ENCODE measurements at regions not wholly inside any gene's neighbourhood (a gene's known extent, or its start where the extent isn't known, plus 50 kb on each side); places are given as distances from the start of the nearest gene placed in this dataset.

DNA sequence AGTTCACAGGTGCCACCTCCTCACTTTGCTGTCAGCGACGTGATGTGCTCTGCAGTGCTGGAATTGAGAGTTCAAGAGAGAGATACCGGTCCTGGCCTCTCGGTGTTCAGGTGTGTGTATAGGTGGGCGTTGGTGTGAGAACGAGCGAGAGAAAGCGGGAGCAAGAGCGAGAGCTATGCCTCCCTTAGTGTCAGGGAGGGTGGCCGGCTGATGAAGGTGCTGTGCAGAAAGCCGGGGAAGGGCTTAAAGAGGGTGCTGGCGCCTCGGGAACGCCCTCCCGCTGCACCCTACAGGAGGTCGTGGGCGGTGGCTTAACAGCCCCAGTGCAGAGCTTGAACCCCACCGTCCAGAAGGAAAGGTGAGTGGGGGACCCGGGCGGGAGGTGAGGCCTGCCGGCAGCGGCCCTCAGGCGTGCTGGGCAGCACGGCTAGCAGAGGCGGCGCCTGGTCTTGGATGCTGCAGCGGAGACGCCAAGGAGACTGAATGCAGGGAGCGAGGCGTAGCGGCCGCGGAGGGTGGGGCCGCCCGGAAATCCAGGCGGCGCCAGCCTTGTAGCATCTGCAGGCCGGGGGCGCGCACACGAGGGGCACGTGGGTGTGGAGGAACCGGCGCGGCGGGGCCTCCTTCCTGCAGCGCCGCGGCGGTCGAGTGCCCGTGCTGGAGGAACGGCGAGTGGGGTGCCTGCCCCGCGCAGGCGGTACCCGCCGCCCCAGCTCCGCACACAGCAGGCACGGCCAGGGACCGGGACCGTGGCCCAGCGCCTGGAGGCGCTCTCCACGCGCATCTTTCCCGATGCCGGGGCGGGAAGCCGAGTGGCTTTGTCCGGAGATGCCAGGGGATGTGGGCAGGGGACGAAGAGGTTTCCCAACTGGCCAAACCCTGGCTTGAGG lies 246.8 kb upstream of the TOPAZ1 start:
- DNase-seq (ENCODE audit: low read depth): no peak

DNA sequence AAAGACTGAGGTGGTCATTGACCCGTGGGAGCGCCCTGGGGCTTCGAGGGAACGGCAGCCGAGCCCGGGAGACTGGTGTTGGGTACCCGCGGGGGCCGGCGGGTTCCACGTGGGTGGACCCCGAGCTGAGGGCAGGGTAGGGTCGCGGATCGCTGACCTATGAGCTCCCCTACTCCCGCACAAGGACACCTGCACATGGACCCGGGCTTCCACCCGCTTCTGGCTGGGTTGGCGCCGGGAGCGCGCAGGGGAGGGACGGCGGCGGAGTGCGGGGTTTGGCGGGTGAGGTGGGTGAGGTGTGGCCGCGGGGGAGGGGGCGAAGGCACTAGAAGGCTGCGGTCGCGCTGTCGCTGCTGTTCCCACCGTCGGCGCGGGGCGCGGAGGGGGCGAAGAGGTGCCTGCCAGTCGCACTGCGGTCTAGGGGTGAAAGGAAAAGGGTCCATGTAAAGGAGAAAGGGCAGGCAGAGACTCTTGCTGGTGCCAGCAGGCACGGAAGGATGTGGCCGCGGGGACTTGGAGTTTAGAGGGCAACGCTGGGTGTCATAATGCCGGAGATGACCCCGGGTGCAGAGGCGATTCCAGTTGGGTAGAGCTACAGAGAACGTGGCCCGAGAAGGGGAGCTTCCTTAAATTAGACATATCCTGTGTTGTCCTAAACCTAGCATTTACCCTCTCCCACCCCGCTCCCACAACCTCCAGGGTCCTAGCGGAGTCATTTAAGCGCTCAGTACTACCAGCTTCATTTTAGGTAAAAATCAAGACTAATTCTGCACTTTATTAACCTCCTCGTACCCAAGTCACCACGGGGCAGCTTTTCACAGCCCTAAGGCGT lies 245.9 kb upstream of the TOPAZ1 start:
- DNase-seq (ENCODE audit: low read depth): no peak

DNA sequence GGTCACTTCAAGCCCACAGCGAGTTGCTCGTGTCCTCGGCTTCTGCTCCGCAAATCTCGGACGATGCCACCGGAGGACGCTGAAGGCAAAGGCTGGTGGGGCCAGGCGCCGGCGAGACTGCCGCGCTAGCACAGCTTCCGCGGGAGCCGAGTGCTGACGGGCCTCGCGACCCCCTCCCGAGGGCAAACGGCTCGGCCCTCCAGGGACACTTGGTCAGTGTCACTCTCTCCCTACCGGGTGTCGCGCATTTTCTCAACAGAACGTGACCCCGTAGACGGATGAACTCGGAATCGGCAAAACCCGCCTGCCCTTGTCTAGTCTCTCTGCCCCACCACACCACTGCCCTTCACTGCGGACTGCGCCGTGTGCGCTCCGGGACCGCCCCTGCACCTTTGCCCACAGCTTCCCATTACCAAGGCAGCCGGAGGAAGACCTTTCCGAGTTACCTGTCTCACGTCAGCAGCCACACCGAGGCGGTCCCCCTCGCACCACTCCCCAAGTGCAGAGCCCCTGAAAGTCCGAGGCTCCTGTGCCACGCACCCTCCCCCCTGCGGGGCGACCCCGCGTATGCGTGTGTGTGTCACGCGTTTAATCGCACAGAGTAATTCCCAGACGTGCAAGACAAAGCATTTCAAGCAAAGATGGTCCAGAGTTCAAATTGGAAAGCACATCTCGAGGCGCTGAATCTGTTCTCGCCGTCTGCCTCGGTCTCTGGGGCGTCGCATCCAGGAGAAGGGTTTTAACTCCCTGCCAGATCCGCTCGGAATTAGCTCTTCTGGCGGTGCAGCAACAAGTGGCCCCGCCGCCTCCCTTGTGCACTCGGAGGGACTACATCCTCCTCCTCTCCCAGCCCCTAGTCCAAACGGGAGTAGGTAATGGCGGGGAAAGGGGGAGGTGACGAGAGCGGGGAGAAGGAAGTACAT lies 245.0 kb upstream of the TOPAZ1 start:
- DNase-seq (ENCODE audit: low read depth): peak; percentile 41

DNA sequence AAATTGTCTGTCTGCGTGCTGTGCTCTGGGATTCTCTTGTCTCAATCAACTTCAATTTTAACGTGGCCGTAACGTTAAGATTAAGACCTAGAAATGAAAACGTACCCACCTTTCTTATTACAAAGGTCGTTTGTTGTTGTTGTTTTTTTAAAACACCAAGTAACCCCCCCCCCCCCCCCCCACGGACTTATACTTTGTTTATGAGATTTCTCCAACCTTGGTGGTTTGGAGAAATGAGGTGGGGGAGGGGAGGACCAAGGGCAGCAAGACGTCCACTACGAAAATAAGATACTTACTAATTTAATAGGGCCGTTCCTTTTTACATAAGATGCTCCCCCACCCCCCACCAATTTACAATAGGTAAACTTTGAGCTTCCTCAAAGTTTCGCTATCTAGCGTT lies 244.4 kb upstream of the TOPAZ1 start:
- no peak for DNase-seq (ENCODE audit: low read depth)

DNA sequence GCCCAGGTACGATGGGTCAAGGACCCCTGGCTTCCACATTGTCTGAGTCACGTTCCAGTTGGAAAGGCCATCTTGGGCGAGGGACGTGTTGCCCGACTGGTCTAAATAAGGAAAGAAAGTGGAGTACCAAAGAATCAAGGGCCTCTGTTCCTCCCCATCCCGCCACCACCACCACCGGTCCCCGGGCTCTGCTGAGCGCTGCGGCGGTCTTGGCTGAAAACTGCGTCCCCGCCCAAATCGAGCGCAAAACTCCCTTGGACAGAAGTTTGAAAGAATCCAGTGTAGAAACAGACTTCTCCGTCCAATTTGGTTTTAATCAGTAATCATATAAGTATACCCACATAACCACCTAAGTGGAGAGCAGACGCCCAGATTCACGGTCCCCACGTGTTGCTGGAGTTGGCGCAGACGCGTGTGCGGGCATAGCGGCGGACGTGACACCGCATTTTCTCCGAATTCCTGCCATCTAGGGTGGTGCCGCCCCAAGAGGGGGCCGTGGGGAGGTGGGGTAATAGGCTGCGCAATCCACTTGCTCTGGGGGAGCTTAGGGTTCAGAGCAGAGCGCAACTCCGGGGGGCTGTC lies 243.8 kb upstream of the TOPAZ1 start:
- no peak for DNase-seq (ENCODE audit: low read depth)

DNA sequence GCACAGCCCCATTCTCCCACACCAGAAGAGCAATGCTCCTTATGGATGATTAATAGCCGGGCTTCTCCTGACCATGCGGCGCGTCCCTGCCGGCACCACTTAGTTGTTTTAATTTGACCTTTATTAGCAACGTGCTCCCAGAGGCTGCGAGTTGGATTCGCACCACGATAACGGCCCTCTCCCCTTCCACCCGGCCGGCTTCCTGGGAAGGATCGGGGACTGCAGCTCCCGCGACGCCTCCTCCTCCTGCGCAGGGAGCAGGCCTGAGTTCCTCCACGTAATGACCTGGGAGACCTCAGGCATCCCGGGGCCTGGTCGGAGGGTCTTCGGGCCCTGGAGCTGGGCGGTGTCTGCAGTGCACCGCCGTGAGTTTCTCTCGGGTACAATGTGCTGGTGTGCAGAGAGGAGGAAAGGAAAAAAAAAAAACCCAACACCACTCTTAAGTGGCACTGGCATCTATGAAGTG lies 243.3 kb upstream of the TOPAZ1 start:
- DNase-seq (ENCODE audit: low read depth): no peak

DNA sequence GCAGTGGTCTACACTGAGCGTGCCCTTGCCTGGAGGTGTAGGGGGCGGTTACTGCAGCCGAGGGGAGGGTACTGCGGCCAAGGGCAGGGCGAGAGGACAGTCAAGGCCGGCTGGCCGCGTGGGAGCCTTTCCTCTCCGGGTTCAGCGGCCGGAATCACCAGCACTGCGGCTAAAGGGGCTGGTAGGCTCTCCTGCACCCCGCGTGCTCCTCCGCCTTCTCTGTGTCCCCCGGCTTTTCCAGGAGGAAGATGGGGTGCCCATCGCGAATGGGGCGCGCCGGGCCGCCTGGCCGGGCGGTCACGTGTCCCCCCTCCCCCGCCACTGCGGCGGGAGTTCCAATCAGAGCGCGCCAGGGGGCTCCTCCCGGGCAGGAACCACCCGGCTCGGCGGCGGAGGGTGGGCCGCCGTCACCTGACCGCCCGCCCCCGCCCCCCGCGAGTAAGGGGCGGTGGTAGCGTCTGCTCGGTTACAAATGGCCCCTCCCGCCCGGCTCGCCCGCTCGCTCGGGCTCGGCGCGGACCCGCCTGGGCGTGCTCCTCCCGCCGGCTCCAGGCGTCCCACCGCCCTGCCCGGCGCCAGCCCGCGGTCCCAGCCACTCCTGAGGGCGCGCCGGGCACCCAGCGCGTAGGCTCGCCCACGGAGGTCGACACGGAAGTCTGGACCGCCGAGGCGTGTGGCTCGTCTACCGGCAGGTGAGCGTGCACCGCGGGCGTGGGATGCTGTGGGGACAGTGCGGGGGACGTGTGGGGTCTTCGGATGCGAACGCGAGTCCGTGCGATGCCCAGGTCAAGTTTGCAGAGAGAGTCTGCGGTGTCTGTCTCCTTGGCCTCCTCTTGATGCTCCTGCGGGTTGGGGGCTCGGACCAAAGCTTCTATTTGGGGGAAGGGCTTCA lies 242.6 kb upstream of the TOPAZ1 start:
- peak; percentile 66 for DNase-seq (ENCODE audit: low read depth)

DNA sequence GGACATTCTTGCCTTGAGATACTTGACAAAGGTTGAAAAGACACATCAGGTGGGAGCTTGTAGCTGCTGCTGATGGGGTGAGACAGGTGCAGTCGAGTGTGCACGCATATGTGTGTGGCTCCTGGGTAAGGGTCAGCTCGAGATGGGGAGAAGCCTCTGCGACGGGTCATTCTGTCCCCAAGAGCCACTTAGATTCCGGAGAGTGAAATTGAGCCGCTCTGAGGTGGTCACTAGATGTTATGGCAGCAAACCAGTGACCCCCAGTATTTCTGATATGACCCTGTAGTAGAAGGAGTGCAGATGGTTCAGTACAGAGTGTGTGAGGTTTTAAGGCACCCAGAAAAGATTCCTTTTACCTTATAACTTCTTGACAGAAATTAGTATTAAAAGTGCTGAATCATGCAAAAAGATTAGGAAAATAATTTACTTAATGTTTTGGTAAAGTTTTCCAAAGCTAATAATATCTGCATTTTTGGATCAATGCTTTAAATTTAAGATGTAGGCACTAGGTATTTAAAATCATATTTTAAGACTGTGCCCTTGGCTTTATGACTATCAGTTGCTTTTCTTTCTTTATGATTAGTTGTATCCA lies 241.9 kb upstream of the TOPAZ1 start:
- DNase-seq (ENCODE audit: low read depth): no peak

DNA sequence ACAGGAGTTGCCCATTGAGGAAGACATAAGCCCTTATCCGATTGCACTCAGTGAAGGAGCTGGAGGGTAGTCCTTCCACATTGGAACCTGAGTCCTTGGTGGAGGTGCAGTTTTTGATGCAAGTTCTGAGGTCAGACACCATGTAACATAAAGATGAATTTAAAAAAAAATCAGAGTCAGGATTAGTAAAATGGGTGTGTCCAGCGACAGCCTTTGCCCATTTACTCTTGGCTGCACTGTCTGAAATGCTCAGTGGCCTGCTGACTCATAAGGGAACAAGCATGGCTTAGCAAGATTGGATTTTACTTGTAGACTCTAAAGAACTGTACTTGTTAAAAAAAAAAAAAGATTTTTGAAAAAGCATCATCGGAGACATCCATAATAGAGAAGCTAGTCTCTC lies 241.1 kb upstream of the TOPAZ1 start:
- DNase-seq (ENCODE audit: low read depth): peak; percentile 67

DNA sequence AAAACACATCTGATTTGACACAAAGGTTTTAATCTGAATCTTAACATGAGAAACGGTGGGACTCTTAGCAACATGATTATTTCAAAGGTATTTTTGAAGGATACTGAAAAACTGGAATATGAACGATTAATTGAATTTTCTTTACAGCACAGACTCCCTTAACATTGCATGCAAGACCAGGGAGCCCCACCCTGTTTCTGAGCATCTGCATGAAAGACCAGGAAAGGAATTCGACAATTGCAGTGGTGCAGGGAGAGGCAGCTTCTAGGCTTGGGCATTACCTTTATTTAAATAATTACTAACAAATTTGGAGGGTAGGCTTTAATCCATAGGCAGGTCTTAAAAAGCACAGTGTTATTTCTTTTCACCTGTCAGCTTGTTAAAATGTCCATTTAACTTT lies 240.6 kb upstream of the TOPAZ1 start:
- no peak for DNase-seq (ENCODE audit: low read depth)

DNA sequence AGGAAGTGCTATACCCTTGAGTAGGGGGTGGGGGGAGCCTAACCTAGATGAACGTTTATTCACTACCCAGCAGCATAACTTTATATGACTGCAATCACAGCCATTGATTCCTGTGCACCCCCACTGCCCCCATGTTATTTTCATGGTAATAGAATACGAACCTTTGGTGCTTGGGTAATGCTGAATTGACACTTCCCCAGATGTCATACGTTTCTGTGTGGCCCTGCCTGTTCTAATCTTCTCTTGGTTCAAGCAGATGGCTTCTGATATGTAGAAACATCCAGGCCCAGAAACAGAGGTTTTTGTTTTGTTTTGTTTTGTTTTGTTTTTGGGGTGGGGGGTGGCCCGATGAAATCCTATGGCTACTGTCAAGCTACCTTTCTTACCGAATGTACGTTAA lies 237.9 kb upstream of the TOPAZ1 start:
- no peak for DNase-seq (ENCODE audit: low read depth)

DNA sequence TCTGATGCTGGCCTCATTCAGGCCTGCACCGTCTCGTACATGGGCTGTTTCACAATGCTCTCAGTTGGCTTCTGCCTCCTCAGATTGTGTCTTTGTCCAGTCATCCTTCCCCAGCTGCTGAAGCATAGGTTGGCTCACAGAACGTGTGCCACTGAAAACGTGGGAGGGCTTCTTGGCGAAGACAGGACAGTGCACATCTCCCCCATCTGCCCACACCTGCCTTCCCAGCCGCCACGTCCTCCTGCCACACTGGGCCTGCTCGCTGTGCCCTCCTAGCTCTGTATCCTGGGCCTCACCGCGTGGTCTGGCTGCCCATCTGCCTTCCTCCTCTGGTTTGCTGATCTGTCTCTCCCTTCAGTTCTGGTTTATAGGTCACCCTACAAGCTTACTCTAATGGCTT lies 230.0 kb upstream of the TOPAZ1 start:
- no peak for DNase-seq (ENCODE audit: low read depth)

DNA sequence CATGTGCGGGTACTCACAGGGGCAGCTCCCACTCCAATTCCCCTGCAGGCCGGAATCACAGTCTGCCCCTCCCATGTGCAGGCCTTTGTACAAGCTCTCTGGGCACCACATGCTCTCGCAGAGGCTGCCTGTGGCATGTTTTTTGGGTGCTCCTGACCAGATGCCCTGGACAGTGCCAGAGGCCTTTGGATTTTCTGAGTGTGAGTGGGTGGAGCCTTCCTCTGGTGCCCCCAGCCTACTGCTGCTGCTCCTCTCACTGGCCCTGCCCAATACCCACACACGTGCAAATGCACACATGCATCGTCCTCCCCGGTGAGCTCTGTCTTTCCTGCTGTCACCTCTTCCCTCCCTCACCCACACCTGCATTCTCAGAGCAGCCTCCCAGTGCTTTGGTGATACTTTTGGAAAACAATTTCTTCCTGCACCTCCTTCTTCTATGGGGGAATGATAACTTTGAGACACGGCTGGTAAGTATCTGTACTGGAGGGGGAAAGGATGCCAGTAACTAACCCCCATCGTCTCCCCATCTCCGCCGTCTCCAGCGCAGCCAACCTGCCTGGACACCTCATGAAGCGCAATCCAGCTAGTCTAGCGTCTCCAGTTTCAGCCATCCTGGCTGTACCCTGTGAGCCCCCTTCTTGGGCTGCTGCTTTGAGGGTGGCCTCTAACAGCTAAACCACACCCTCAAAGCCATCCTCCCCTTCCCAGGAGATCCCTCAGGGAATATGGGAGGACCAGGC lies 229.4 kb upstream of the TOPAZ1 start:
- no peak for DNase-seq (ENCODE audit: low read depth)

DNA sequence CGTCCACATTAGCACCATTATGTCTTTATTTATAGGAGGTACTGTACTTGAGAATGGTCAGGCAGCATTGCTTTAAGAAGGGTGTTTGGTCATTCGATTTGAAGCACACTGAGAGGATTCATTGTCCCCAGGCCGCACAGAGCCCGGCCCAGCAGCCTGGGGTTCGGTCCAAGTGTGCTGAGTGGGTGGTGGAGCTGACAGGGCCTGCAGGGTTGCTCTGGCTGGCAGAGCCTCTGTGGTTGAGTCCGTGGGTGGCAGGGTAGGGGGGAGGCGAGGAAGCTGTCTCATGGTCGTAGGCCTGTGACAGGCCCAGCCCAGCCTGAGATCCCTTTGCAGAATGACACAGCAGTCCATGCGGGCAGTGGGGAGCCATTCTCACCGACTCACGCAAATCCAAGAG lies 227.7 kb upstream of the TOPAZ1 start:
- DNase-seq (ENCODE audit: low read depth): no peak

DNA sequence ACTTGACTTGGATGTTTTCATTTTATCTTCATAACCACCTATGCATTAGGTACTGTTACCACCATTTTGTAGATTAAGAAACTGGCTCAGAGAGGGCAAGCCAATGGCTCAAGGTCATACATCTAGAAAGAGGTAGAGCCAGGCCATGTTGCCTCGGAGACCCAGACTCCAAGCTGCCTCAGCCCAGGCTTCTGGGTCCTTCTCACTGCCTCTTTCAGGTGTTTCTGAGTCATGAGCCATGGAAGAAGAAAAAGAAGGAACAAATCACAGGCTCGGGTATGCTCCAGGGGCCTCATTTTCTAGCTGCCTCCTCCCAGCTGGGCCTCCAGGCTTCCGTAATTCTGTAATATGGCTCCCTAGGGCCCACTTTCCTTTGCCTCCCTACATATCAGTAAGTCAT lies 226.5 kb upstream of the TOPAZ1 start:
- no peak for DNase-seq (ENCODE audit: low read depth)

DNA sequence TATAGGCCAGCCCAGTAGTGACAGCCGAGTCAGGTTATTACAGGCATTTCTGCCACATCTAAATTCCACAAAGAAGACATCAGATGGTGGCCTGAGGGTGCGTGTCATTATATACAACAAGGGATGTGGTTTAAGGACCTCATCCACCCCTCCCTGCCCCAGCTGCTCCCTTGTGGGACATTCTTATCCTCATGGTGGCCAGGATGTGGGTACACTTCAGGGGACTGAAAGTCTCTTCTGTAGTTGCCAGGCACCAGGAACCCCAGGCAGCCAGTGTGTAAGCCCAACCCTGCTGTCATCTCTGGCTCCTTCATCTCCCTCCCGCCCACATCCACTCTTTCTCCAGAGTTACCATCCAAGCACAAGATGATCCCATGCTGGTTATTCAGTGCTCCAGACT lies 224.9 kb upstream of the TOPAZ1 start:
- no peak for DNase-seq (ENCODE audit: low read depth)

DNA sequence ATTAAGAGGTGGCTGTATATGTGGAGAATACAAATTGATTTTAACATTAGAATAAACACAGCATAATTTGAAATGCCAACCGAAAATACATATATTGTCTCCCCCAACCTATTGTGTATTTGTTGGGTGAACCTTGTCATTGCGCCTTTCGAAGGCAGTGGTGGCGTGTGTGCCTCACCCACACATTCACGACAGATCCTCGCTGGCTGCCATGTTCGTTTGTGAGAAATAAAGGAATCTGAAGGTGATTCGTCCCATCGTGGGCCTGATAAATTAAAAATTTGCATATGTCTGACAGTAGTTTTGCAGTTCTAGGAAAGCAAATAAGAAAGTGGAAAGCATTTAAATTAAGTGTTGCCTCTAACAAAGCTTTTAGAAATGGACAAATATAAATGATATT lies 222.8 kb upstream of the TOPAZ1 start:
- no peak for DNase-seq (ENCODE audit: low read depth)

DNA sequence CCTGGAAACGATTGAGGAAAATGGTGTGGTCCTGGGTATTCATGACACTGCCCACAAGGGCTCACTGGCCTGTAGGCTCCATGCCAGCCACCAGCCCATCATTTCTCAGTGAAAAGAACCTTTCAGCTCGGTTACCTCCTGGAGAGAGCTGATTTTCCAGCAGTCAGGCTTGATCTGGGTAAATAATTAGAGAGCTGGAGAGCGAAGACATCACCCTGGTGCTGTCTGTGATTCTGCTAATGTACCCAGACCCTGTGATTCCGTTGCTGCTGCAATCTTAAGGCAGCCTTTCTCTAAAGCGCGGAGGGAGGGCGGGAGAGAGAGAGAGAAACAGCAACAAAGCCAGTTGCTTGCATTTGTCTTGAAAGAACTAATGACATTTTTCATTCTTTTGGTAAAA lies 221.9 kb upstream of the TOPAZ1 start:
- DNase-seq (ENCODE audit: low read depth): no peak

DNA sequence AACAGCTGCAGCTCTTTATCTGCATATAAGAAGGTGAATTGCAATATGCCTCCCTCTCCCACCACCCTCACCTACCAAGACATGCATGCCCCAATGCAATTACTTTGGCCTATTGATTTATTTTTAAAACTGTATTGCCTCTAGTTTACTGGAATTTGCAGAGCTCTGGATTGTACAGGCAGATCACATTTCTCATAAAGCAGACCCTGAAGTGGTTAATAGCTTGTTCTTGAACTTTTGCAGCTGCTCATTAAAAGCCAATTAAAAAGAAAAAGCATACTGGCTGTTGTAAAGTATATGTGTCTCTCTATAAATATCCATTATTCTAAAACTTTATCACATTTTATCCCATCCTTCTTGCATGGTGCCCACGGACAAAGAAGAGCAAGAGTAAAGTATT lies 221.5 kb upstream of the TOPAZ1 start:
- no peak for DNase-seq (ENCODE audit: low read depth)

Measured in fibroblast of gingiva (primary cell).